ENCODE measurements at regions not wholly inside any gene's neighbourhood (a gene's known extent, or its start where the extent isn't known, plus 50 kb on each side); places are given as distances from the start of the nearest gene placed in this dataset.

- FAIRE-seq (no peak), DNase-seq (ENCODE audit: low read depth) (peak; percentile 58)
- no peaks in the 10 kb centered on the region for H3K36me3 ChIP-seq (ENCODE audit: control insufficient read depth, insufficient read depth, low read length)
- no peaks in the 10 kb centered on the region for H3K27me3 ChIP-seq (ENCODE audit: control insufficient read depth, insufficient read depth, low read length)
- no peak overlapping the region for H3K4me3 ChIP-seq (ENCODE audit: low read depth, low read length)
- no peak for TF ChIP-seq CTCF (IDR thresholded peaks at IDR 0.05; ENCODE audit: insufficient read depth, low read length, severe bottlenecking)
Observed at GRCh38 chr3:99384596-99384995, 253.8 kb upstream of the COL8A1 start.

- FAIRE-seq (peak; percentile 82), DNase-seq (ENCODE audit: low read depth) (no peak)
- no peak overlapping the region for H3K4me3 ChIP-seq (ENCODE audit: low read depth, low read length)
- H3K27me3 ChIP-seq (ENCODE audit: control insufficient read depth, insufficient read depth, low read length): no peaks in the 10 kb centered on the region
- TF ChIP-seq CTCF (IDR thresholded peaks at IDR 0.05; ENCODE audit: insufficient read depth, low read length, severe bottlenecking): no peak
- no peaks in the 10 kb centered on the region for H3K36me3 ChIP-seq (ENCODE audit: control insufficient read depth, insufficient read depth, low read length)
Observed at GRCh38 chr3:99376926-99377325, 261.5 kb upstream of the COL8A1 start.

GRCh38 chr3:99373846-99374210 is 264.6 kb upstream of the COL8A1 start:
- Histone ChIP-seq H3K27me3 (ENCODE audit: control insufficient read depth, insufficient read depth, low read length) (no peaks in the 10 kb centered on the region), H3K4me3 (ENCODE audit: low read depth, low read length) (no peak overlapping the region), H3K36me3 (ENCODE audit: control insufficient read depth, insufficient read depth, low read length) (no peaks in the 10 kb centered on the region)
- no peak for DNase-seq (ENCODE audit: low read depth)
- FAIRE-seq: no peak
- TF ChIP-seq CTCF (IDR thresholded peaks at IDR 0.05; ENCODE audit: insufficient read depth, low read length, severe bottlenecking): no peak

GRCh38 chr3:99373088-99373845 is 265.1 kb upstream of the COL8A1 start:
- TF ChIP-seq CTCF (IDR thresholded peaks at IDR 0.05; ENCODE audit: insufficient read depth, low read length, severe bottlenecking): no peak
- DNase-seq (ENCODE audit: low read depth) (no peak), FAIRE-seq (no peak)
- H3K4me3 ChIP-seq (ENCODE audit: low read depth, low read length): no peak overlapping the region
- no peaks in the 10 kb centered on the region for H3K36me3 ChIP-seq (ENCODE audit: control insufficient read depth, insufficient read depth, low read length)
- H3K27me3 ChIP-seq (ENCODE audit: control insufficient read depth, insufficient read depth, low read length): no peaks in the 10 kb centered on the region

- no peak overlapping the region for H3K4me3 ChIP-seq (ENCODE audit: low read depth, low read length)
- no peaks in the 10 kb centered on the region for H3K36me3 ChIP-seq (ENCODE audit: control insufficient read depth, insufficient read depth, low read length)
- DNase-seq (ENCODE audit: low read depth) (peak; percentile 12), FAIRE-seq (no peak)
- peaks cover 2% of the 10 kb centered on the region for H3K27me3 ChIP-seq (ENCODE audit: control insufficient read depth, insufficient read depth, low read length)
- TF ChIP-seq CTCF (IDR thresholded peaks at IDR 0.05; ENCODE audit: insufficient read depth, low read length, severe bottlenecking): no peak
Observed at GRCh38 chr3:99366663-99367429, 271.5 kb upstream of the COL8A1 start.

Measured in bronchial epithelial cell (primary cell).